GM18505 (cell line): ENCODE measurements at regions not wholly inside any gene's neighbourhood (a gene's known extent, or its start where the extent isn't known, plus 50 kb on each side); places are given as distances from the start of the nearest gene placed in this dataset.

ENCODE experiments used
- ATAC-seq: cut with Tn5 transposase; IDR thresholded peaks from one replicate; pipeline ENCODE4 v1.9.1; 2021; ENCODE audit not compliant: unreplicated experiment
- POLR2A ChIP-seq: IDR thresholded peaks from 4 replicates; pipeline ENCODE4 v1.6.1; 2011; ENCODE audit warnings: borderline replicate concordance; ENCODE audit not compliant: insufficient read depth, insufficient read length; ENCODE audit errors: extremely low read depth

DNA sequence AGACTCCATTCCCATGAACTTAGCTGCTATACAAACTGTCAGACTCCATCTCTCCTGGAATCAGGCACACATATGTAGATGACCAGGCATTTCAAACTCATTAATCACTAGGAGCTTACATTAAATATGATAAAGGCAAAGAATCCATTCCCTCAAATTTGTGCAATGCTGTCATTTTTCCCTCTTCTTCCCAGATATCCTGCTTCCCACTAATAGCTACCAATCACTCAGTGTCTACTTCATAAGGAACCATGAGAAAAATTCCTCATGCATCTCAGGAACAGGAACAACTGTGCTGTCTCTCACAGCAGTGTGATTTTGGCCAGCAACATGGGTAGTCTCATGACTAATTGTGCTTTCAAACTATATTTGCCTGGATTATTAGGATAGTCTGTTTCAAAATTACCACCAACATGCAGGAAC is 133.9 kb downstream of the DKK1 start:
- ATAC-seq: no peak
- no peak for TF ChIP-seq POLR2A

DNA sequence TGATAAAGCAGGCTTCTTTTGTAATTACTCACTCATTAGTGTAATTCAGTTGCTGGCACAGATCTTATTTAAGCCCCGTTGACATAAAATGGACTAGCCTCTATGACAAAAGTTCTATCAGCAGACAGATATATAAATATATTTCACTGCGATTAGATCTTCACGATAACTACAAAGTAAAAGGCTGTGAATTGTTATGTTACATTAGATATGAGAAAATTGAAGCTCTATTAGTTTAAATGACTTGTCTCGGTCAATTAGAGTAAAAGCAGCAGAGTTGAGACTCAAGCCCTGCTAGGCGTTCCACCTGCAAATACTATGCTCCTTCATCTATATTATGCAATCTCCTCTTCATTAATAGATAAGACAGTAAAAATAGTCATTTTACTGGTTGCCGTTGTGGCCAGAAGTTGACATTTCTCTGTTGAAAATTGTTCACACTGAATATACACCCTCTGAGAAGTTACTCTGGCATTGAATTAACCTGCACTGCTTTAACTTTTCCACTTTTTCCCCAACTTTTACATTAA is 136.7 kb downstream of the DKK1 start:
- TF ChIP-seq POLR2A: no peak
- ATAC-seq: no peak

DNA sequence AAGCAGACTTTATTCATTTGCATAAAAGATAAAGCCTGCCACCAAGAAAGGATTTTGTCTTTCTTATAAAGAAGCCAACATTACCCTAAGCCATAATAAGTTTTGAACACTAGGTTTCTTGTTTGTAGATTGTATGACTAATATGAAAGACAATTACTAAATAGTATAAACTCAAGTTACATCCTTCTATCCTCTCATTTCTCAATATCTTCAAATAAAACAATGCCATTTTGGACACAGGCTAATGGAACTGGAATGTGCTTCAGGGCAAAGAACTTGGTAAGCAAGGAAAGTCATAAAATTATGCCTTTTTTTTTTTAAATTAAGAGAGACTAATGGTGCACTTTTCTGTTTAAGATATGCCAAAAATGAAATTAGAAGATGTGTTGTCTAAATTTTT is 137.7 kb downstream of the DKK1 start:
- no peak for TF ChIP-seq POLR2A
- no peak for ATAC-seq

DNA sequence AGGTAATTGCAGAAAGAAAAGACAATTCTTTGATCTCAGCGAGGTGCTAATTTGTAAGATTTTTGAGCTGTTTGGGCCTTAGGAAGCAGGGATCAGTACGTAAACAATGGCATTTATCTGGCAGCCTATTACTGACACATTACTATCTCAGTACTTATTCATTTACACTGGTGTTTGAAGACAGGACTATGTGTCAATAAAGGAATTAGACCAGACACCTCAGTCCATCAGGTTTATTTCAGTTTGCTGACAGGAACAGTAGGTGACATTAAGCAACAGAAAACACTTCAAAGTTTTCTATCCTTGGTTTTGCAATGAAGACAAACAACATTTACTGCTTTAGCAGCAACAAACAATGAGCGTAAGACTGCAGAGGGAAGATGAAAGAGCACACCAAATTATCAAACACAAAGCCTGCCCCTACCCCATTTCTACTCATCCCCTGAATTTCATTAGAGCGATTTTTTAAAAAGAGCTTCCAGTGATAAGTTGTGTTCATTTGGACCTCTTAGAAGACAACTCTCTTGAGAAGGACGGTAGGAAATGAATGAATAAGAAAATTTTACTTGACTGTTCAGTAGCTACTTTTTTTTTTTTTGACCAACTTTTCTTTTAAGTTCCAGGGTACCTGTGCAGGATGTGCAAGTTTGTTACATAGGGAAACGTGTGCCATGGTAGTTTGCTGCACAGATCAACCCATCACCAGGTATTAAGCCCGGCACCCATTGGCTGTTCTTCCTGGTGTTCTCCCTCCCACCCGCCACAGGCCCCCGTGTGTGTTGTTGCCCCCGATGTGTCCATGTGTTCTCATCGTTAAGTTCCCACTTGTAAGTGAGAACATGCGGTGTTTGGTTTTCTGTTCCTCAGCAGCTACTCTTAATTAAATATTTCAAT is 138.8 kb downstream of the DKK1 start:
- no peak for ATAC-seq
- TF ChIP-seq POLR2A: no peak

DNA sequence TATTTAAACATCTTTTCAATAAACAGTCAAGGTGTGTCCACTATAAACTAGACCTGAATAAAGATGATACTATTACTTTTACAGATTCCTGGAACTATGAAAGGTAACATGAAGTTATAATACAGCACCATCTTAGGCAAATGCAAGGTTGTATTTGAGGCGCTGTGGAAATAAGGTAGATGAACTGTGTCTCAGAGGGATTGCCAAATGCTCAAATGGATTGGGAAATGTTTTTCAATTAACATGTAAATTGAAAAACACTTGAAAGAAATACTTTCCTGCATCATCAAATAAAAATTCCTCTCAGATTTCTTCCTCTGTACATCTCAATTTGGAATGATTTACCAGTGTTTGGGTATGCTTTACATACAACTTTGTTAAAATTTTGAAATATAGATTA is 139.4 kb downstream of the DKK1 start:
- ATAC-seq: no peak
- no peak for TF ChIP-seq POLR2A

DNA sequence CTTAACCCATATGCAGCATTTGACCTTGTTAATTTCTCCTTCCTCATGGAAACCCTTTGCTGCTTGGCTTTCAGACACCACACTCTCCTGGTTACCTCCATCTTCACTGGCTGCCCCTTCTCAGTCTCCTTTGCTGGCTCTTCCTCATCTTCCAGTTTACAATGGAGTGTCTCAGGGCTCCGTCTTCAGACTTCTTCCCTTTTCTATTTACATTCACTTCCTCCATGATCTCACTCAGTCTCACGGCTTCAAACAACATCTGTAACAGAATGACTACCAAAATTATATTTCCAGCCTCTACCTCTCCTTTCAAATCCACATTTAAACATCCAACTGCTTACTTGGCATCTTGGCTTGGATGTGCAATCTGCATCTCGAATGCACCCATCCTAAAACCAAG is 140.4 kb downstream of the DKK1 start:
- TF ChIP-seq POLR2A: no peak
- no peak for ATAC-seq

DNA sequence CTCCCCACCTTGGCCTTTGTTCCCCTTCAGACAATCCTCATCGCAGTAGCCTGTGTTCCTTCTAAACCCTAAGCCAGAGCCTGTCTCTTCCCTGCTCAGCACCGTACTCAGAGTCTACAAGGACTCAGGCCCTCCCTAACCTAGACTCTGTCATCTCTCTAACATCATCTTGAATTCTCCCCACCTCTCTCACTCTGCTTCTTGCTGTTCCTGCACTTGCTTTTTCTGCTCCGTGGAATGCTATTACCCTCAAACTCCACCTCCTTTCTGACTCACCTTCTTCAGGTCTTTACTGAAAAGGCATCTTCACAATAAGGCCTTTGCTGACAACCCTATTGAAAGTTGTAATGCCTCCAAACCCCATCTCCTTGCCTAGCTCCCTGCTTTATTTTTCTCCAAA is 141.0 kb downstream of the DKK1 start:
- ATAC-seq: no peak
- TF ChIP-seq POLR2A: no peak

DNA sequence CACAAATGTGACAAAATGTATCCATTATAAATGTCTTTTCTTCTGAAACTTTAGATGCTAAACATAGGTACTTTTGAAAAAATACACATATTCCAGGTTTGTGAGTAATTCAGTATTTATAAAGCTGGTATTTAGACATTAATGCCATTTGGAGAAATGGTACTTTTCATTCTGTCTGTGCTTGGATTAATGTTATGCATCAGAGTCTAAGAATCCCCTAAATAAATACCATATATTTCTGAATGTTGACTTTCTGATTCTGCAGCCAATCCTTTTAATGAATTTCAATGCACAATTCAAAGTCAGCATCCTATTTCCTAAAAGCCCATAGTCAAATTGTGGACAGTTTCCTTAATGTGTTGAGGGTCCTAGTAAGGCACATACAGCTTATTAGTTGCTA is 145.0 kb downstream of the DKK1 start:
- no peak for ATAC-seq
- no peak for TF ChIP-seq POLR2A

DNA sequence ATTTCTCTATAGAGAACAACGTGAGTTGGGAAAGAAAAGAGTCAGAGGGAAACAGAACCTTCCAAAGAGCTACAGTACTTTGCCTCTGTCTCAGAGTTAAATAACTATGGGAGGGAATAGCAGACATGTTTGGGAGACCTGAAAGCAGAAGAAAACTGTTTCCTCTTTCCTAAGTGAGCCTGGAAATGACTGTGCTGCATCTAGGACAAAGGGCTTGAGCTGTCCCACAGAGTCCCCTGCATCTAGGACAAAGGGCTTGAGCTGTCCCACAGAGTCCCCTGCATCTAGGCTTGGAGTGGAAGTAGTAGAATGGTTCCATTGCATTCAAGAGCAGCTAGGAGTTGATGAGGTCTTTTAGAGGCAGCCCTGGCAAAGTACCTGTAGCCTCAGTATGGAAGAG is 149.7 kb downstream of the DKK1 start:
- no peak for TF ChIP-seq POLR2A
- no peak for ATAC-seq

DNA sequence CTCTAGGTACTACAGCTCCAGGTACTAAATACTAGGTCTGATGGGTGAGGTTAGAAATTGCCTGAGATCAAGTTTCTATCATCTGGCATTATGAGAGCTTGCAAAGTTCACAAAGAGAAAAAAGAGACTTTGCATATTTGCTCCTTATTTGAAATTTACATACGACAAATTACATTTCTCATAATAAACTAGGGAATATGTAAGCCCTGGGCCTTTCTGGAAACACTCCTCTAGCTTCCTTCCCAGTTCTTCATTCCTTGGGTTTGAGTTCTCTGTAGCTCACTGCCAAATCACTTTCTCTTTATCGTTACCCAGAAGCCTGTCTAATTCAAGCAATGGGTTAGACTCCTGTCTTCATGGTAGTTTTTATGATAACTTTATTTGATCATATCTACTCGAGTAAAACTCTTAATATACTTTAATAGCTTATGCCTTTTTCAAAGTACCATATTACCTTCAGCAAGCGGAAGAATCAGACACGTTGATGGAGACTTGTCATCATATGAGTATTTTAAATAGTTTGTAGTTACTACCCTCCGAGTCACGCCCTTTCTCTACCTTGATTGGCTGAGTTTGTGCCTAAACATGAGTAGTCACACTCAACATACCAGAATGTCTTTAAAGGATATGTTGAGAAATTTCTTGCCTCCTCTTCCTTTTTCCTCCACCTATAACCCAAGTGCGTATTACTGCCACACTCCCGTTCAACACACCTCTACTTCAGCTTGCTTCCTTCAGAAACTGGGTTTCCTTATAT is 150.5 kb downstream of the DKK1 start:
- ATAC-seq: no peak

DNA sequence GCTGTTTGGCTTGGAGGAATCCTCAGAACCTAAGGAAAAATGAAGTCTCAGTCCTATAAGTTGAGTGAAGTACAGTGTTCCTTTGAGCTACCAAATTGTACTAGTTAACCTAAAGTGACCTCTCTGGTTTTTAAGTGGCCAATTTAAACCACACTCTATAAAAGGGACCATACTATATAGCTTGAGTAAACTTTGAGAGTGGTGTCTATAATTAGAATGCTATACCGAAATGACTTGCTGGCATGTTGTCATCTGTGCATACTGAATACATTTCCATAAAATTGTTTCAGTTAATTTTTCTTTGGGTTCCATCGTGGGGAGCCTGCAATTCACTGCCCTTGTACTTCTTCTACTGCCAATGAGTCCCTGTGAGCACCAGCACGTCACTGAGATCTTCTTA is 151.1 kb downstream of the DKK1 start:
- no peak for ATAC-seq
- TF ChIP-seq POLR2A: no peak

More for the DNA sequence above, 150.5 kb downstream of the DKK1 start:
- TF ChIP-seq POLR2A: no peak

DNA sequence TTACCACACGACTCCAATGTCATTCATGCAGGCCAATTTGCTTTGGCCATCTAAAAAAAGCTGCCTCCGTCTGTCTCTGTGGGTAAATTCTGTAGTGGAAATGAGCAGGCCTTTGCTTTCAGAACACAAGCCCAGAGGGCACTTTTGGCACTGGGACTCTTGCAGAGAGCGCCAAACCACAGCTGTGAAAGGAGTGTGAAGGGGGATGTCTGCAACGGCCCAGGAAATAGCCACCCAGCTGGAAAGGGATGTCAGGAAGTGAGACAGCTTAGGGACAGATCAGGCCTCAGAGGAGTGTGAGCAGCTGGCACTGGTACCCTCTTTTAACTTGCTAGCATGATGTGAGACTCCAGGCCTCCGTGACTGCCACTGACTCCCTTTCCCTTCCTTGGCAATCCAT is 152.4 kb downstream of the DKK1 start:
- no peak for ATAC-seq

DNA sequence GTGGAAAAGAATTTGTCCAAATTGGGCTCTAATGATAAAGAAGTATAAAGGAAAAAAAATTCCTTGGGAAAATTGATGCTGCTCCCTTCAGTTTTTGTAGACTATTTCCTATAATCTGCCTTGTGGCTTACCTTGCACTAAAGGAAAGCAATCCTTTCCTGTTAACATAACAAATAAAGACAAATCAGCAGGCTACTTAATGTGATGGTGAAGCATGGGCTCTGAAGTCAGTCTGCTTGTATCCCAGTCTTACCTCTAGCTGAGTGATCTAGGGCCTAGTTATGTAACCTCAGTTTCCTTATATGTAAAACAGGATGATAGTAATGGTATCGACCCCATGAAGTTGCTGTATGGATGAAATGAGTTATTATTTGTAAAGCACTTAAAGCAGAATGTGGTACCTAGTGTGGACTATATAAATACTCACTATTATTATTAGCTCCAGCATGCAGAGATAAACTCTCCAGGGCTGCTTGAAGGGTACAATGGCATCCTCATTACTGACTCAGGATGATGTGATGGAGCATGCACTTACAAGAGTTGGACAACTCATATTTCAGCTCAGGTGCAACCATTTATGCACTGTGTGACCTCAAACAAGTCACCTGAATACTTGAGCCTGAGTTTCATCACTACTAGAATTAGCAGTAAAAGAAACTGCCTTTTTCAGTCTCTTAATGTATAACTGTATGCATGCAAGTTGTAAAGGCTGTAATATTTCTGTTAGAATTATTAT is 156.1 kb downstream of the DKK1 start:
- no peak for ATAC-seq
- no peak for TF ChIP-seq POLR2A

More for the DNA sequence above, 152.4 kb downstream of the DKK1 start:
- no peak for TF ChIP-seq POLR2A
